Glutamatergic neuron (in vitro differentiated cells): ENCODE measurements at regions not wholly inside any gene's neighbourhood (a gene's known extent, or its start where the extent isn't known, plus 50 kb on each side); places are given as distances from the start of the nearest gene placed in this dataset.

Experiments used
- DNase-seq: peaks from one replicate; pipeline ENCODE4 v3.0.0; 2022
- H3K27ac Mint-ChIP-seq: one replicate; pipeline ENCODE4 v1.8.0; 2020; ENCODE audit warnings: mild to moderate bottlenecking, mixed read lengths, inconsistent platforms; ENCODE audit not compliant: unreplicated experiment
- H3K27me3 Mint-ChIP-seq: one replicate; pipeline ENCODE4 v1.8.0; 2020; ENCODE audit warnings: mild to moderate bottlenecking, moderate library complexity, mixed read lengths, inconsistent platforms; ENCODE audit not compliant: unreplicated experiment
- H3K36me3 Mint-ChIP-seq: one replicate; pipeline ENCODE4 v1.8.0; 2020; ENCODE audit warnings: mild to moderate bottlenecking, mixed read lengths, inconsistent platforms; ENCODE audit not compliant: unreplicated experiment
- H3K4me1 Mint-ChIP-seq: one replicate; pipeline ENCODE4 v1.8.0; 2020; ENCODE audit warnings: mild to moderate bottlenecking, low read depth, mixed read lengths, inconsistent platforms; ENCODE audit not compliant: unreplicated experiment
- H3K4me3 Mint-ChIP-seq: one replicate; pipeline ENCODE4 v1.8.0; 2020; ENCODE audit warnings: mild to moderate bottlenecking, mixed read lengths, inconsistent platforms; ENCODE audit not compliant: unreplicated experiment
- H3K9me3 Mint-ChIP-seq: one replicate; pipeline ENCODE4 v1.8.0; 2020; ENCODE audit warnings: mild to moderate bottlenecking, moderate library complexity, mixed read lengths, inconsistent platforms; ENCODE audit not compliant: unreplicated experiment
- TF ChIP-seq, protein P1 (sequence below): fragments of 200-600 bp; sonication (generic); IDR thresholded peaks from one replicate; pipeline ENCODE4 v1.5.0; 2021; ENCODE audit not compliant: partially characterized antibody, unreplicated experiment

DNA sequence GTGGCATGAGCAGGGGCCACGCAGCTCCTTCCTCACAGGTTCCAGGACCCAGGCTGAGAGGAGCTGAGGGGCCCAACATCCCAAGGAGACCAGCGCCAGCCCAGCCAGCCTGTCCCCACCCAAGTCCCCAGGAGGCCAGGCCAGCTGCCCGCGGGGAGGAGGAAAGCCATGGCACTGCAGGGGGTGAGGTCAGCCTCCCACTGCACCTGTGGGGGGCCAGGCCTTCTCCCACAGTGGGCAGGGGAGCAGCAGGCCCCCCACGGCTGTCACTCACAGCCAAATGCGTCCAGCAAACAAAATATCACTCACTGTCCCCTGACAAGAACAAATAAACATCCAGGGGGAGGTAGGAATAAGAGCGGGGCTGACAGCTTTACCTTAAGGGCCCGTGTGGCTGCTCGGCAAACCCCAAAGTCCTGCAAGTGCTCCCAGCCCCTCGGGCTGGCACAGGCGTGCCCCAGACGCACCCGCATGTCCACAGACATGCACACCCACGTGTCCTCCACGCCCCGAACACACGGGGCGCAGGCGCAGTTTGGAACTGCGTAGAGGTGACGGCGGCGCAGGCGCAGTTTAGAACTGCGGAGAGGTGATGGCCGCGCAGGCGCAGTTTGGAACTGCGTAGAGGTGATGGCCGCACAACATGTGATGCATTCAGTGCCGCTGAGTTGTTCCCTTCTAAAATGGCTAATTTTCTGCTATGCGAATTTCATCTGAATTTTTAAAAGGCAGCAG is 291.1 kb downstream of the FOXL1 start:
- DNase-seq: no peak
- Mint-ChIP-seq H3K4me3 (no peak overlapping the region), H3K36me3 (no peaks in the 10 kb centered on the region), H3K4me1 (peaks cover 4% of the 10 kb centered on the region), H3K9me3 (no peaks in the 10 kb centered on the region), H3K27me3 (peaks cover 13% of the 10 kb centered on the region), H3K27ac (no peak overlapping the region)
- TF ChIP-seq, protein P1, sequence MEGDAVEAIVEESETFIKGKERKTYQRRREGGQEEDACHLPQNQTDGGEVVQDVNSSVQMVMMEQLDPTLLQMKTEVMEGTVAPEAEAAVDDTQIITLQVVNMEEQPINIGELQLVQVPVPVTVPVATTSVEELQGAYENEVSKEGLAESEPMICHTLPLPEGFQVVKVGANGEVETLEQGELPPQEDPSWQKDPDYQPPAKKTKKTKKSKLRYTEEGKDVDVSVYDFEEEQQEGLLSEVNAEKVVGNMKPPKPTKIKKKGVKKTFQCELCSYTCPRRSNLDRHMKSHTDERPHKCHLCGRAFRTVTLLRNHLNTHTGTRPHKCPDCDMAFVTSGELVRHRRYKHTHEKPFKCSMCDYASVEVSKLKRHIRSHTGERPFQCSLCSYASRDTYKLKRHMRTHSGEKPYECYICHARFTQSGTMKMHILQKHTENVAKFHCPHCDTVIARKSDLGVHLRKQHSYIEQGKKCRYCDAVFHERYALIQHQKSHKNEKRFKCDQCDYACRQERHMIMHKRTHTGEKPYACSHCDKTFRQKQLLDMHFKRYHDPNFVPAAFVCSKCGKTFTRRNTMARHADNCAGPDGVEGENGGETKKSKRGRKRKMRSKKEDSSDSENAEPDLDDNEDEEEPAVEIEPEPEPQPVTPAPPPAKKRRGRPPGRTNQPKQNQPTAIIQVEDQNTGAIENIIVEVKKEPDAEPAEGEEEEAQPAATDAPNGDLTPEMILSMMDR: no peak

DNA sequence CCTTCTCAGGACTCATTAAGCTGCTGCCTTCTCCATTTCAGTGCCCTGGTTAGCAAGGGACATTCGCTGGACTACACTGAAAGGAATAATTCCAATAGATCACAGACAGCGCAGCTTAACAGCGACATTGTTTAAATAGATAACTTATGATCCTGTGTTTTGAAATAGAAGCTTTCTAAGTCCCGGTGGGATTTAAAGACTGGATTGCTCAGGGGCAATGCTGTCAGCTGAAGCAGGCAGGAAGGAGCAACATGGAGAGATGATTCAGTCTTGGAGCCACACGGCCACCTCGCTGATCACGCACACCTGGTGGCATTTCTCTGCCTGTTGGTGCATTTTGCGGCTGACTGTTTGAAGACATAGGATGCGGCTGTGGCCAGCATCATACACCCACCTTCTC is 292.0 kb downstream of the FOXL1 start:
- H3K4me3 Mint-ChIP-seq: no peak overlapping the region
- peaks cover 4% of the 10 kb centered on the region for H3K4me1 Mint-ChIP-seq
- H3K27me3 Mint-ChIP-seq: peaks cover 13% of the 10 kb centered on the region
- TF ChIP-seq, protein P1: no peak
- DNase-seq: no peak
- no peak overlapping the region for H3K27ac Mint-ChIP-seq
- no peaks in the 10 kb centered on the region for H3K36me3 Mint-ChIP-seq
- peaks cover under 1% of the 10 kb centered on the region for H3K9me3 Mint-ChIP-seq

DNA sequence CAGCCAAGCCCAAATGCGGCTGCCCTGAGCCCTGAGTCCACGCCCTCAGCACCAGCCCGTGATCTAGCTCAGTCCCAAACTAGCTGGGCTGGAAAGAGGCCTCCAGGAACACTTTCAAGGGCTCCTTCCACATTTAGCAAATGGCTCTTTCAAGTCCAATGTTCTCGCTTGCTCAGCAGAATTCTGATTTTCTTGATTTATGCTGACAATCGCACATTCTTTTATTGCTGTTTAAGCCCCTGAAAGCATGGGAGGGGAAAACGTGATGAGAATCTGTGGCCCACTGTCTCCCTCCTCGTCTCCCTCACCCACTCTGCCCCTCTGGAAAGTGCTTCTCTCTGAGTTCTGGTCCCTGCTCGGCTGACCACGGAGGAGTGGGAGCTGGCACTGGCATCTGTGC is 293.8 kb downstream of the FOXL1 start:
- peaks cover 5% of the 10 kb centered on the region for H3K9me3 Mint-ChIP-seq
- H3K27ac Mint-ChIP-seq: no peak overlapping the region
- DNase-seq: no peak
- H3K27me3 Mint-ChIP-seq: peaks cover 13% of the 10 kb centered on the region
- peaks cover 4% of the 10 kb centered on the region for H3K4me1 Mint-ChIP-seq
- no peak overlapping the region for H3K4me3 Mint-ChIP-seq
- TF ChIP-seq, protein P1: no peak
- H3K36me3 Mint-ChIP-seq: no peaks in the 10 kb centered on the region

- Mint-ChIP-seq H3K9me3 (peaks cover 7% of the 10 kb centered on the region), H3K36me3 (peaks cover 2% of the 10 kb centered on the region), H3K4me1 (peaks cover 4% of the 10 kb centered on the region), H3K4me3 (no peak overlapping the region), H3K27me3 (peaks cover 13% of the 10 kb centered on the region), H3K27ac (no peak overlapping the region)
- TF ChIP-seq, protein P1: no peak
- DNase-seq: no peak
These were observed 294.5 kb downstream of the FOXL1 start for GRCh38 chr16:86872833-86873232.

DNA sequence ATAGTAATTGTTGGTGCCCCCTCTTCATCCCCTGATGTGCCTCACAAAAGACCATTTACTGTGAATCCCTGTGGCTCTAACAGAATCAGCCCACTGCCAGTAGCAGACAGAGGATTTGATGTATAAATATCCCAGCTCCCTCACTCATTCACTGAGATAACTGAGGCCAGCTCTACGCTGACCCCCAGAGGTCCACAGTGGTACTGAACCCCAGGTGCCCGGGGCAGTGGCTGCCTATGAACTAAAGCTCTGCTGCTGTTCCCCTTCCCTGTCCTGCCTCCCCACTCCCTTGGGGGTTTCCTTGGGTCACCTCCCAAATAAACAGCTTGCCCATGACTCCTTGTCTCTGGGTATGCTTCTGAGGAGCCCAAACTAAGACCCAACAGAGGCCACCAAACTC is 295.8 kb downstream of the FOXL1 start:
- DNase-seq: no peak
- Mint-ChIP-seq H3K9me3 (peaks cover 8% of the 10 kb centered on the region), H3K4me3 (no peak overlapping the region), H3K36me3 (peaks cover 5% of the 10 kb centered on the region), H3K4me1 (peaks cover 4% of the 10 kb centered on the region), H3K27me3 (peaks cover 11% of the 10 kb centered on the region), H3K27ac (no peak overlapping the region)
- TF ChIP-seq, protein P1: peak; percentile 42
